Hindlimb muscle (tissue), 1 donor: ENCODE measurements at regions not wholly inside any gene's neighbourhood (a gene's known extent, or its start where the extent isn't known, plus 50 kb on each side); places are given as distances from the start of the nearest gene placed in this dataset.

Experiments used
- DNase-seq: peaks from one replicate; pipeline ENCODE4 v3.0.0-alpha.2; 2013

DNA sequence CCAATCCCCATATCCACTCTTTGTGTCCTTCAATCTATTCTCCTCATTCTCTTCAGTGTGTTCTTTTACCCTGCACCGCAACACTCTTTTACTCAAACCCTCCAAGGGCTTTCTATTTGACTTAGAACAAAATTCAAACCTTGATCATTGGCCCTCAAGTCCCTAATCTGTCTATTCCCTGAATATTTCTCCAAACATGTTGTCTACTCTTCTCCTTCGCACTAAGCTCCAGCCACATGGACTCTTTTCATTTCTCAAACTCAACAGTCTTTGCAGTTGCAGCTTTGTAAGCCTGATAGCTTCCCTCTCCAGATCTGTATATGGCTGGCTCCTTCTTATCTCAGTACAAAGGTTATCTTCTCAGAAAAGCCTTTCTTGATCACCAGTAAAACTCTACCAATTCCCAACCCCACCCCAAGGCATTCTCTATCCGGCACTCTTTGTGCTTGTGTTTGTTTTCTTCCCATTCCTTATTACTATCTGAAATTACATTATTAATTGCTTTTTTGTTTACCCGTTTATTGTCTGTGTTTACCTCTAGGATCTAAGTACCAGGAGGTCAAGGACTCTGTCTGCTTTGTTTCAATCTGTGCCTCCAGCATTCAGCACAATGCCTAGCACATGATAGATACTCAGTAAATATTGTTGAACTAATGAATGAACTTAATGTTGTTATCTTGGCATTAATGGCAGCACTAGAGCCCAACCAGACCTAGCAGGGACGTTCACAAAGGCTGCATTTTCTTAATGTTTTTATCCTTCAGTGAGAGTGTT lies 147.4 kb downstream of the BBOX1 start:
- DNase-seq = no peak

DNA sequence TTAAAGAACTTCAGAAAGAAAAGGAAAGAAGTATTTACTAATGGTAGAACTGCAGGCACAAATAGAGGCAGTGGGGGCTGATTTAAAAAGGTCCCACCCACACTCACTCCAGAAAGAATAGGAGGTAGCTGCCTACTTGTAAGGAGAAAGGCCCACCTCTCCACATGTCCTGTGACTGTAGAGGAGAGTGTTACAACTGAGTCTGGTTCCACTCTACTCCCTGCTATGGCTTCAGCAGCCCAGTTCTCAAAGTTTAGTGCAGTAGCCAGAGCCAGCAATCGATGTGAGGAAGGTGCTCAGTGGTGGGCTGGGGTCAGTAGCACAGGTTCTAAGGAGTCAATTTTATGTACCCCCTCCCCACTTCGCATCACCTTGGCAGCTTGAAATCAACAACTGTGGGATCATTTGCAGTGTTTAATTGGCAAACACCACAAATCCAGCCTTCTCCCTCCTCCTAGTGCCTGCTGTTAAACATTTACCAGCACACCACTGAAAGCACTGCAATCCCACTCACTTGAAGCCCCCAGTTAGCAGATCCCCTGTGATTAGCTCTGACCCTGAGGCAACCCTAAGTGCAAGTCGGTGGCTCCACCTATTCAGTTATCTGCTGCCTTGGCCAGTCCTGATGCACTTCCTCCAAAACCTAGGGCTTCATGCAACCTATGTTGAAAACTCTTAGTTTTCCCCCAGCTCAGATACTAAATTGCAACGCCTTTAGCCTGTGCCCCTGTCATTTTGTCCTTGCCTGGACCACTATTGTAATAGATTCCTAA lies 146.6 kb downstream of the BBOX1 start:
- DNase-seq = no peak

- DNase-seq = no peak
These were observed 146.0 kb downstream of the BBOX1 start for GRCh38 chr11:27186580-27186979.

- DNase-seq = no peak
These were observed 144.1 kb downstream of the BBOX1 start for GRCh38 chr11:27184458-27185312.

DNA sequence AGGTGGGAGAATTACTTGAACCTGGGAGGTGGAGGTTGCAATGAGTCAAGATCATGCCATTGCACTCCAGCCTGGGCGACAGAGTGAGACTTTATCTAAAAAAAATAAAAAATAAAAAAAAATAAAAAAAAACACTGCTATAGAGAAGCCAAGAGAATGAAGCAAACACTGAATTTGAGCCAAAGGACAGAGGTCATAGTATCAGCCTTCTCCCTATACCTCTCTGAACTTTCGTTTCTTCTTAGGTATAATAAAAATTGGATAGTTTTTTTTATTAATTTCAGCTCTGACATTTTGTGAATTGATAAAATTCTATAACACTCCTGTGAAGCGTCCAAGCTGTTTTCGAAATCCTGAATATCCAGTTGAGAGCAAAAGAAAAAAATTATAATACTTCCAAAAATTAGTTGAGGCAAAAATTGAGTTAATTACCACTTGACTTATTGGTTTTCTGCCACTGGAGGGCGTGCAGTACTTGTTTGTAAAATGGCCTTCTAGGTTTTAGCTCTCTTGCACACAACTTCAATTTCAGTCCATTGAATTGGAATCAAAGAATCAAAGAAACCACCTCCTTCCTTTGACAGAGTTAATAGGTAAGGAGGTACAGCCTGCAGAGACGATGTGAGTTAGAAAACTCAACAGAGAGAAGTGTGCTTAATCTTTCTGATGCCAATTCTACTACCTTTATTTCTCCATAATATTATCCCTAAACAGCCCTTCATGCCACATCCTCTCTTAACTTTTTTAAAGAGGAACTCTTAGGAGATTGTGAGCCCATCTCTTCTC lies 143.2 kb downstream of the BBOX1 start:
- DNase-seq = peak; percentile 69

GRCh38 chr11:27179334-27179733 lies 138.7 kb downstream of the BBOX1 start:
- no peak for DNase-seq

DNA sequence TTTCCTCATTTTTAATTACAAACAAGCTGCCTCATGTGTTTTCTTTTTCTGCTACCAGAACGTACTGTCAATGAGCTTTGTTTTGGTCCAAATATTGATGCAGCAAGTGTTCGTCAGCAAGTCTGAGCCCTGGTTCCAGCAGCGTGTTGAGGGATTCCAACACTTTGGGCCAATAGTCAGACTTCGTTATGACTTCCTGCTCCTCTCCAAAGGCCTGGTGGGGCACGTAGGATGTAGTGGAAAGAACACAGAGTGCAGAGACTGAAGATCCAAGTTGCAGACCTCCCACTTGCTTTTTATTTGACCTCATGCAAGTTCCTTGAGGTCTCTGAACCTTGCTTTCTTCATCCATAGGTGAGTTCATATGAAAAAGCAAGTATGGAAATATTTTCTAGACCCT lies 138.2 kb downstream of the BBOX1 start:
- DNase-seq = no peak
